Kidney (tissue), 13 donors: ENCODE measurements at regions not wholly inside any gene's neighbourhood (a gene's known extent, or its start where the extent isn't known, plus 50 kb on each side); places are given as distances from the start of the nearest gene placed in this dataset.
"Not testable (repeated sequence)": the region's sequence is repeated elsewhere in the genome, so short reads cannot be mapped to it uniquely, and the experiment has no call there.

Experiments used
- DNase-seq, 5 donors: peaks; one replicate each; pipeline ENCODE4 v3.0.0-alpha.2; 2013 to 2020
- FAIRE-seq: peaks from 2 replicates; lab custom pipeline; 2012; peaks lifted over from hg19 to GRCh38; lab: Jason Lieb, UNC
- H3K27ac ChIP-seq, 2 donors: one replicate each; pipeline ENCODE4 v1.7.0; 2013; ENCODE audit warnings: low read depth in 2 of 2, low read length in 2 of 2, inconsistent platforms in 1 of 2
- H3K27me3 ChIP-seq: one replicate; pipeline ENCODE4 v1.7.1; 2013; ENCODE audit warnings: low read length, inconsistent platforms; ENCODE audit not compliant: control insufficient read depth, insufficient read depth
- H3K36me3 ChIP-seq, 3 donors: one replicate each; pipeline versions ENCODE4 v1.7.0 to v1.7.1; 2013; ENCODE audit warnings: low read length in 3 of 3, control low read depth in 1 of 3, inconsistent platforms in 1 of 3; ENCODE audit not compliant: insufficient read depth in 3 of 3, control insufficient read depth in 2 of 3
- H3K4me1 ChIP-seq, 3 donors: one replicate each; pipeline versions ENCODE4 v1.7.0 to v1.7.1; 2013; ENCODE audit warnings: low read length in 3 of 3, inconsistent platforms in 1 of 3, low read depth in 1 of 3; ENCODE audit not compliant: control insufficient read depth in 2 of 3, insufficient read depth in 2 of 3
- H3K4me3 ChIP-seq, 3 donors: one replicate each; pipeline versions ENCODE4 v1.7.0 to v1.8.1; 2013; ENCODE audit warnings: low read length in 3 of 3, control low read depth in 1 of 3, inconsistent platforms in 1 of 3
- H3K9ac ChIP-seq, 3 donors: one replicate each; pipeline versions ENCODE4 v1.7.0 to v1.7.1; 2013; ENCODE audit warnings: low read length in 3 of 3, control low read depth in 1 of 3, inconsistent platforms in 1 of 3
- H3K9me3 ChIP-seq, 3 donors: one replicate each; pipeline versions ENCODE4 v1.7.0 to v1.7.1; 2013; ENCODE audit warnings: low read length in 3 of 3, control low read depth in 1 of 3, inconsistent platforms in 1 of 3; ENCODE audit not compliant: control insufficient read depth in 2 of 3, insufficient read depth in 1 of 3
- intact Hi-C: fragments of 100-400 bp; cut with DNase I; formaldehyde crosslinking; loops from one replicate; pipeline ENCODE4 v1.11.1; 2022
- TF ChIP-seq, protein P1 (sequence below): IDR thresholded peaks from 3 replicates; pipeline ENCODE4 v1.5.1; 2012; ENCODE audit warnings: mild to moderate bottlenecking, moderate library complexity, borderline replicate concordance; ENCODE audit not compliant: insufficient read depth; ENCODE audit errors: extremely low read depth
- donor health status: control.
- donor health status: control.
- donor health status: control.
- donor health status: control.
- donor health status: control.
- donor health status: DM: yes; HTN: yes; CAD: no.
- donor health status: Normal renal cell carcinoma (clear cell type).

DNA sequence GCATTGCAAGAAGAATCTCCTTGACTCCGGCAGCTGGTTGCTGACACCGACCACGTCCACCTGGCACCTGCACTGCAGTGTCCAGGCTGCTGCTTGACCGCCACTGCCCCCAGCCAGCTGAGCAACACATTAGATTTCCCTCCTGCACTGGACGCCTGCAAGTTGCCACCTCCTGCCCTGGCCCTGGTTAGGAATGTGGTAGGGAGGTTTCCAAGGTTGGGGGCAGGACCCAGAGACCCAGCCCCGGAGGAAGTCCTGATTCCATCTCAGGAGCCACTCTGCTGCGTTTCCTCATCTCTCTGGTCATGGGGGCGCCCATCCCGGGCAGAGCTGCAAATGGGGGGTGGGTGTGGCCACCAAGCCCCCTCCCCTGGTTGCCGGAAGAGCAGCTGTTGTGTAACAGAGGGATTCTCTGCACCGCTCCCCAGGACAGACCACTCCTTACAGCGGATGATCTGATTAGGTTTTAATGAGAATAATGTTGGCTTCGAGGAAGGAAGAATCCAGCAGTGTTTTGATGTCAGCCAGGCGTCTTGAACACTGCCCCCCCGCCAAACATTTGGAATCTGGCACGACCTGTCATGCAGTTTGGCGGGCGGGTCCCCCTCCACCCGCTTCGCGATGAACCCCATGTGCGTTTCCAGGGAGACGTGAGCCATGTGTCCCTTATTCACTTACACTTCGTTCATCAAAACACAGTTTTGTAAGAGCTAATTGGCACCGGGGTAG is 205.1 kb downstream of the NPIPB11 start:
- not testable (repeated sequence) for FAIRE-seq

DNA sequence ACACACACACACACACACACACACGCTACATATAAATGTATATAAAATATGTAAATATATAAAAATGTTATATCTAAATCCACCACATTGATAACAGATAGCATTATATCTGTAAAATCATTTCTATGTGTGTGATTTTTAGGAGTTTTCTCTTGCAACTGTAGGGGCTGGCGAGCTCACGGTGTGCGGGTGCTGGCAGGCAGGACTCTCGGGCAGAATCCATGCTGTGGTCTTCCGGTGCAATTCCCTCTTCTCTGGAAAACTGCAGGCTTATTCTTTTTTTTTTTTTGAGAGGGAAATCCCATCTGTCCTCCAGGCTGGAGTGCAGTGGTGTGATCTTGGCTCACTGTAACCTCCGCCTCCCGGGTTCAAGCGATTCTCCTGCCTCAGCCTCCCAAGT is 205.8 kb downstream of the NPIPB11 start:
- not testable (repeated sequence) for FAIRE-seq, H3K9ac ChIP-seq

More for the DNA sequence above, 205.1 kb downstream of the NPIPB11 start:
- H3K9ac ChIP-seq, intact Hi-C loops, H3K36me3 ChIP-seq, H3K9me3 ChIP-seq, H3K27me3 ChIP-seq, H3K4me1 ChIP-seq, H3K27ac ChIP-seq, H3K4me3 ChIP-seq: not testable (repeated sequence)
- peak in 3 of 5 donors; percentile 25 to 57 (median 46) for DNase-seq

DNA sequence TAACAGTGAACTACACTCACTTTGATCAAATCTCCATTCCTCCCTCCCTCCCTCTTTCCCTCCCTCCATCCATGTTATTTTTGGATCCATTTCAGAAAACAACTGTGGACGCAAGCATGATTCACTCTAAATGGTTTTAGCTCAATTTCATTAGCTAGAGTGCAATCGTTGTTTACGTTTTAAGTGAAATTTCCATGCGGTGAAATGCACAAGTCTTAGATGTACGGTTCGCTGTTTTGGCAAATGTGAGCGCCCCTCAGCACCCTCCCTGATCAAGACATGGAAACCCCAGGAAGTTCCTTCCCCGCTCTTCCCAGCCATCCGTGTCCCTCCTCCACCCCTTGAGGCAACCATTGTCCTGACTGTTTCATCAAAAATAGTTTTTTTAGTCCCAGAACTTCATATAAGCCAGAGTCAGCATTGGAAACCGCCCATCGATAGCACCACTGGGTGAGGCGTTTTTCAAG is 206.3 kb downstream of the NPIPB11 start:
- peak in 4 of 5 donors; percentile 35 to 44 (median 41) for DNase-seq
- H3K27me3 ChIP-seq, H3K9me3 ChIP-seq, H3K27ac ChIP-seq, H3K36me3 ChIP-seq, H3K9ac ChIP-seq, H3K4me1 ChIP-seq, FAIRE-seq, intact Hi-C loops, H3K4me3 ChIP-seq: not testable (repeated sequence)

More for the DNA sequence above, 205.8 kb downstream of the NPIPB11 start:
- DNase-seq, result peak in 2 of 5 donors; percentile 14
- H3K9me3 ChIP-seq, H3K36me3 ChIP-seq, H3K4me3 ChIP-seq, H3K4me1 ChIP-seq, H3K27me3 ChIP-seq, H3K27ac ChIP-seq, intact Hi-C loops: not testable (repeated sequence)

DNA sequence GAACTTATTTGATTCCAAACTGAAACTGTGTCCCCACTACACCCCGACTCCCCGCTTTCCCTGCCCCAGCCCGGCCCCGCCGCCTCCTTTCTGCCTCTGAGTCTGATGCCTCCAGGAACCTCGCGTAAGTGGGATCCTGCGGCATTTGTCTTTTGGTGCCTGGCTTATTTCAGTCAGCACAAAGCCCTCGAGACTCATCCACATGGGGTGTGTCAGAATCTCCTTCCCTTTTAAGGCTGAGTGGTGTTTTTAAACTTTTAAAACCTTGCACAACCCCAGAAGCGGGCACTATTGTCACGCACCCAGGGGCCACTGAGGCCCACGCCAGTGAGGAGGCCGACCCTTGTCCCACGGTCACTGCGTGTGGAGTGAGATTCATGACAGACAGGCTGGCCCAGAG is 206.9 kb downstream of the NPIPB11 start:
- H3K4me1 ChIP-seq, H3K27me3 ChIP-seq, FAIRE-seq, H3K9ac ChIP-seq, intact Hi-C loops, H3K4me3 ChIP-seq, H3K27ac ChIP-seq, H3K9me3 ChIP-seq, H3K36me3 ChIP-seq: not testable (repeated sequence)
- peak in 3 of 5 donors; percentile 25 to 66 (median 26) for DNase-seq

DNA sequence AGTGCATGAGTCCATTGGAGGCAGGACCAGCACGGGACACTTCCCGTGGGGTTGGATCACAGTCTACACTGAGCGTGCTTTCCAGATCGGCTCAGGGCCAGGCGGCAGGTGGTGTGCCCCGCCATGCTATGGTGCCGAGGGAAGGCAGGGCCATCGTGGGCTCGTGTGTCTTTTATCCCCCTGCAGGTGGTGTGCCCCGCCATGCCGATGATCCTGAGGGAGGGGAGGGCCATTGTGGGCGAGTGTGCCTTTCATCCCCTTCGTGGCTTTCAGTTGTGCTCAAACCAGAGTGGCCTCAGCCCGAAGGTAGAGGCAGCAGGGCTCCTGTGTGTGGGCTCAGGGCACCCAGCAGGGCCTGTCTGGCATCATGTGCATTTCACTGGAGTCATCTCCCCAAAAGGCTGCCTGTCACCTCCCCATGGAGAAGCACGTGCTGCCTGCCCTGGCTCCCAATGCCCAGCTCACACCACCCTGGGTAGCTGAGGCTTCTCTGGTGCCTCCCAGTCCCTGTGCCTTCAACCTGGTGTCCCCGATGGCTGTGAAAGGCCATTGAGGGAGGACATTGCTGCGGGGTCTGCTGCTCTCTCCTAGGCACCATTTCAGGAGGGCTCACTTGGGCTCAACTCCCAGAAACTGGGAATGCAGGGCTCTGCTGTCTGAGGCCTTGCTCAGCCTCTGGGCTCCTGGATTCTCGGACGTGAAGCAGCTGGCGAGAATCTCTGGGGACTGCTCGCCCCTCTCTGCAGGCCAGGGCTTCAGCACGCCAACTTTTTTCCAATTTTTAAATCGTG is 207.6 kb downstream of the NPIPB11 start:
- H3K27ac ChIP-seq, result no peak overlapping the region

More for the DNA sequence above, 207.6 kb downstream of the NPIPB11 start:
- Histone ChIP-seq H3K9ac (no peak overlapping the region), H3K4me1 (no peaks in the 10 kb centered on the region), H3K27me3 (no peaks in the 10 kb centered on the region), H3K4me3 (no peak overlapping the region), H3K9me3 (no peaks in the 10 kb centered on the region), H3K36me3 (no peaks in the 10 kb centered on the region)
- FAIRE-seq (no peak), DNase-seq (peak in 3 of 5 donors; percentile 31 to 71 (median 34))
- intact Hi-C loops, result no loop called here
- TF ChIP-seq, protein P1, sequence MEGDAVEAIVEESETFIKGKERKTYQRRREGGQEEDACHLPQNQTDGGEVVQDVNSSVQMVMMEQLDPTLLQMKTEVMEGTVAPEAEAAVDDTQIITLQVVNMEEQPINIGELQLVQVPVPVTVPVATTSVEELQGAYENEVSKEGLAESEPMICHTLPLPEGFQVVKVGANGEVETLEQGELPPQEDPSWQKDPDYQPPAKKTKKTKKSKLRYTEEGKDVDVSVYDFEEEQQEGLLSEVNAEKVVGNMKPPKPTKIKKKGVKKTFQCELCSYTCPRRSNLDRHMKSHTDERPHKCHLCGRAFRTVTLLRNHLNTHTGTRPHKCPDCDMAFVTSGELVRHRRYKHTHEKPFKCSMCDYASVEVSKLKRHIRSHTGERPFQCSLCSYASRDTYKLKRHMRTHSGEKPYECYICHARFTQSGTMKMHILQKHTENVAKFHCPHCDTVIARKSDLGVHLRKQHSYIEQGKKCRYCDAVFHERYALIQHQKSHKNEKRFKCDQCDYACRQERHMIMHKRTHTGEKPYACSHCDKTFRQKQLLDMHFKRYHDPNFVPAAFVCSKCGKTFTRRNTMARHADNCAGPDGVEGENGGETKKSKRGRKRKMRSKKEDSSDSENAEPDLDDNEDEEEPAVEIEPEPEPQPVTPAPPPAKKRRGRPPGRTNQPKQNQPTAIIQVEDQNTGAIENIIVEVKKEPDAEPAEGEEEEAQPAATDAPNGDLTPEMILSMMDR, result no peak
